Skeletal muscle tissue (tissue), 3 donors: ENCODE measurements at regions not wholly inside any gene's neighbourhood (a gene's known extent, or its start where the extent isn't known, plus 50 kb on each side); places are given as distances from the start of the nearest gene placed in this dataset.

Source experiments
- H3K27ac ChIP-seq: one replicate; pipeline ENCODE4 v1.7.0; 2013; ENCODE audit warnings: mild to moderate bottlenecking, low read depth, low read length, inconsistent platforms
- H3K27me3 ChIP-seq, 3 donors: one replicate each; pipeline ENCODE4 v1.7.0; 2013; ENCODE audit warnings: low read length in 3 of 3; ENCODE audit not compliant: control insufficient read depth in 3 of 3, insufficient read depth in 3 of 3
- H3K36me3 ChIP-seq, 3 donors: one replicate each; pipeline ENCODE4 v1.7.0; 2013; ENCODE audit warnings: low read length in 3 of 3; ENCODE audit not compliant: control insufficient read depth in 3 of 3, insufficient read depth in 3 of 3
- H3K4me1 ChIP-seq, 3 donors: one replicate each; pipeline ENCODE4 v1.7.0; 2013; ENCODE audit warnings: low read length in 3 of 3, mild to moderate bottlenecking in 3 of 3; ENCODE audit not compliant: control insufficient read depth in 3 of 3, insufficient read depth in 3 of 3
- H3K4me3 ChIP-seq, 3 donors: one replicate each; pipeline ENCODE4 v1.7.0; 2013; ENCODE audit warnings: low read length in 3 of 3
- H3K9ac ChIP-seq, 3 donors: one replicate each; pipeline ENCODE4 v1.7.0; 2013; ENCODE audit warnings: low read length in 3 of 3, mild to moderate bottlenecking in 3 of 3, moderate library complexity in 2 of 3, low read depth in 1 of 3
- H3K9me3 ChIP-seq, 3 donors: one replicate each; pipeline ENCODE4 v1.7.0; 2013; ENCODE audit warnings: low read length in 3 of 3; ENCODE audit not compliant: control insufficient read depth in 3 of 3
- donor health status: Osteomylitis.

DNA sequence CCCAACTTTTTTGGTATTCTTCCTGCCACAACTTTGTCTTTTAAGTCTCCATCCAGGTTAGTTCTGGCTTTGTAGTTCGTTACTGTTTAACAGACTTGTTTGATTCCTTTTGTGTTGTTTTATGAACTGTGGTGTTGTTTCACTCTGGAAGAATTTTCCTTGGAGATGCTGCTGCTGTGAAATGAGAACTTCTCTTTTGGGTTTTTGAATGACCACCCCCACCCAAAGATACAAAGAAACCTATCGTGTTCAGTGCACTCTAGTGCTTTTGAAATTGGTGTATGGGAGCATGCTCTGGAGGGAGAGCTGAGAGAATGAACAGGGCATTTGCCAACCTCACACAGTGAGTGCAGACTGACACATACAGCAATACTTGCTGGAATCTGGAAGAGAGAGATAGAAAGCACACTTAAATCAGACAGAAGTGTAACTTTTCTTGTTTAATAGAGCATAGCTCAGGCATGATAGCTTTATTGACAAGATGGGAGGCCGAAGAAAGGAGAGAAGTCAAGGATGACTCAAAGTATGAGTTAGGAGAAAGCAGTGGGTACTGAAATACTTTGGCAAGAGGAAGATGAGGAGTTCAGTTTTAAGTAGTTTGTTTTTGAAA, 293.1 kb downstream of the SOX4 start:
- peaks cover 8 to 20% (median 14%) of the 10 kb centered on the region in 3 donors for H3K4me1 ChIP-seq
- no peaks in the 10 kb centered on the region for H3K27me3 ChIP-seq
- H3K9me3 ChIP-seq: no peaks in the 10 kb centered on the region
- H3K27ac ChIP-seq: no peak overlapping the region
- H3K36me3 ChIP-seq: no peaks in the 10 kb centered on the region
- H3K4me3 ChIP-seq: no peak overlapping the region
- H3K9ac ChIP-seq: no peak overlapping the region

DNA sequence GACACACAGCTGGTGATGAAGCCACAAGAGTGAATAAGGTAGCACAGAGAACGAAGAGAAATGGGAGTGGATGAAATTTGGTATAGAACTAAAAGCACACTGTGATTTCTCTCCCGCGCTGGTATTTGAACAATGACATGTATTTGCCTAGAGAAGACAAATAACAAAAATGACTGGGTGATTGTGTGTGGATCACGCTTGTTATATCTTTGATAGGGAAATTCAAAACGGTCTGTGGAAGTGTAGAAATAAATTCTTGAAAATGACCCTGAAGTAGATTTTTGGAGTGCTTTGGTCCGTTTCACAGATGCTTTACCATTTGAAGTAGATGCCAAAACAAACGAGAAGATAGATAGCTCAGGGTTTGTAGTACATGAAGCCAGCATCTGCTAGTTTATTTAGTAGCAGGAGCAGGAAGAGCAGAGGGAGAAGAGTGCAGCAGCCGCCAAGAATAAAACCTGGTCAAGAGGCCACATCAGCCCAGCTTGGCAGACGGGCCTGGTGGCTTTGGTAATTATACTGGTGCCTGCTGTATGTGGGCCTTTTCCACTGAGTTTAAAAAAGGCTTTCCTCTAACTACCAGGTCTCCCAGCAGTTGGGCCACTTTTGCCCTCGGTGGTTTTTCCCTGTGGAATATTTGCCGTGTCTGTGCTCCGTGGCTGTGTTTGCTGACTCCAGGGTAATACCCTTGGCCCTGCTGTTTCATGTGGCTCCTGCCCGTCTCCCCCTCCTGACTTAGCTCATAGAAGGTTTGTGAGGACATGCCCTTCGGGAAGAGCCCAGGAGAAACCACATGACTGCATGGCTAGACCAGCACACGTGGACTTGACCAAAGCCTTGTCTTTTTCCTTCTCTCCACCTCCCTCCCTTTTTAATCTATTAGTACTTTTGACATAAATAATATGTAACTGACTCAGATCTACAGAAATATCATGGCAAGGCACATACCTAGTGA, 294.0 kb downstream of the SOX4 start:
- Histone ChIP-seq H3K9me3 (no peaks in the 10 kb centered on the region), H3K27me3 (no peaks in the 10 kb centered on the region), H3K4me1 (peaks cover 8 to 20% (median 14%) of the 10 kb centered on the region in 3 donors), H3K9ac (peak overlapping the region in 1 of 3 donors; percentile 27), H3K36me3 (no peaks in the 10 kb centered on the region), H3K27ac (no peak overlapping the region), H3K4me3 (no peak overlapping the region)

DNA sequence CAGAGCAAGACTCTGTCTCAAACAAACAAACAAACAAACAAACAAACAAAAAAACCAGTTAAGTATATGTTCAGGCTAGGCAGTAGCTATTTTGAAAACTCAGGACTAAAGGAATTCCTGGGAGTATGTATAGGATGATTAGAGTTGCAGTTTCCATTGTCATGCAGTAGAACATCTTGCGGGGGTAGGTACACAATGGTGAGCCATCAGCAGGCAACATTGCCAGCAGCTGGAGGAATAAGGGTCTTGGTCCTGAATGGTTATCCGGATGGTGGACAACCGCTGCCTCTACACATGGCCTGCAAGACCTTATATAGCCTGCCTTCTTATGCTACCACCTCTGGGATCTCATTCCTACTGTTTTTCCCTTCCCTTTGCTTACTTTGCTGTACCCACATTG, 297.5 kb downstream of the SOX4 start:
- H3K36me3 ChIP-seq: no peaks in the 10 kb centered on the region
- no peak overlapping the region for H3K27ac ChIP-seq
- peaks cover 5 to 10% (median 6%) of the 10 kb centered on the region in 3 donors for H3K4me1 ChIP-seq
- H3K27me3 ChIP-seq: no peaks in the 10 kb centered on the region
- no peaks in the 10 kb centered on the region for H3K9me3 ChIP-seq
- no peak overlapping the region for H3K4me3 ChIP-seq
- no peak overlapping the region for H3K9ac ChIP-seq

DNA sequence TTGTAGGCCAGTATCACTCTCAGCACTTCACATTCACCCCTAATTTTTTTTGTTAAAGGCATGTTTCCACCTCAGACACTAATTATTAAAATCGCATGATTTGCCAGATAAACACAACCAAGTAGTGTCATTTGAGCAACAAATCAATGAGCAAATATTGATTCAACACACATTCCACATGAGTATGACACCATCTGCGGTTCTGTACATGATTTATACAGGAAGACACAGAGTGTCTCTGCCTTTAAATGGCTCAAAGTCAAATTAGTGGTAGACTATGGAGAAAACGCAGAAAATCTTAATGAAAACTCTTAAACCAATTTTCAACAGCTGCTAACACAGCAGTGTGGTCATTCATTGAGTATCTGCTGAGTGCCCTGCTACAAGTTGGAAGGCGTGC, 300.2 kb downstream of the SOX4 start:
- Histone ChIP-seq H3K27ac (no peak overlapping the region), H3K27me3 (no peaks in the 10 kb centered on the region), H3K9ac (no peak overlapping the region), H3K4me3 (no peak overlapping the region), H3K9me3 (no peaks in the 10 kb centered on the region), H3K4me1 (no peaks in the 10 kb centered on the region), H3K36me3 (no peaks in the 10 kb centered on the region)

DNA sequence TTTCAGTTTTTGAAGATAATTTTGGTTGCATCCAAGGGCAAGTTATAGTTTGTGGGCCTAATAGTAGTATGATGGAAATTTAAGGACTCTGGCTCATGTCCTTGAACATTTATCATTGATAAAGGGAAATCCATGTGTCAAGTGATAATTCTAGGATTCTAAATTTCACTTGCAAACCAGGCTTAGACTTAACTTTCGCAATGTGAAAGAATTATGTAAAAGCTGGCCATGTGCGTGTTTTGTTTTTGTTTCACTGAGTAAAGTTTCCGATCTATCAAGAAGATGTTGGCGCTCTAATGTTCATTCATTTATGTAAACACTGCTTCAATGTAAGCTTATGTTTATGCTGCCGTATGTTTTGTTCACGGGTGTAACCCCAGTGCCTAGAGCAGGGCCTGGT, 302.0 kb downstream of the SOX4 start:
- H3K9ac ChIP-seq: no peak overlapping the region

DNA sequence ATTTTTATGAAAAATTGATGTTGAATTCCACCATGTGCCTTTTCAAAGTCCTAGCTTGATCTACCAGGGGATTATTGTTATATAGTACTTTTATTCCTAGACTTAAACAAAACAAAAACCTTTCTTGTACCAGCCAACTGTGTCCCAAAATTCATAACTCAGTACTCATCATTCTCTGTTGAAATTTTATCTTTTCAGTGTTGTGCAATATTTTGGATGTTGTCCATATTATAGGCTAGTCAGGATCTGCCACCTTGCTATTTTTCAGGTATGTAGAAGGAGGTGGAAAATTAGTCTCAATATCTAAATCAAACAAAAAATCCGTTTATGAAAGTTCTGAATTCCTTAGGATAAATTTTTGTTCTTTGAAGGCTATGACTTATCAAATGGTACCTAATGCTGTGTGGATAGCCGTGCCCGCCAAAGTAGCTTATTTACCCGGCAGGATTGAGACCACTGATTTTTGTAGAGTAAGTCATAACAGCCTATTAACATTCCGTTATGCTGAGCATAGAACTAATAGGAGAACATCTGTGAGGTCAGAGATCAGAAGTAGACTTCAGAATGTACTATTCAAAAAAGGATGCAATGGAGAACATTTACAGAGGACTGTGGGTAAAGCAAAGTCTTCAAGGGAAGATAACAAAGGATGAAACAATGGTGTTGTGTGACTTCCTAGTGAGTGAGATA, 304.7 kb downstream of the SOX4 start:
- Histone ChIP-seq H3K9ac (no peak overlapping the region), H3K36me3 (no peaks in the 10 kb centered on the region), H3K4me3 (no peak overlapping the region), H3K4me1 (no peaks in the 10 kb centered on the region), H3K27ac (no peak overlapping the region), H3K27me3 (no peaks in the 10 kb centered on the region), H3K9me3 (no peaks in the 10 kb centered on the region)

More for the DNA sequence above, 302.0 kb downstream of the SOX4 start:
- no peak overlapping the region for H3K27ac ChIP-seq
- H3K9me3 ChIP-seq: no peaks in the 10 kb centered on the region
- no peaks in the 10 kb centered on the region for H3K36me3 ChIP-seq
- H3K4me3 ChIP-seq: no peak overlapping the region
- no peaks in the 10 kb centered on the region for H3K4me1 ChIP-seq
- H3K27me3 ChIP-seq: no peaks in the 10 kb centered on the region

DNA sequence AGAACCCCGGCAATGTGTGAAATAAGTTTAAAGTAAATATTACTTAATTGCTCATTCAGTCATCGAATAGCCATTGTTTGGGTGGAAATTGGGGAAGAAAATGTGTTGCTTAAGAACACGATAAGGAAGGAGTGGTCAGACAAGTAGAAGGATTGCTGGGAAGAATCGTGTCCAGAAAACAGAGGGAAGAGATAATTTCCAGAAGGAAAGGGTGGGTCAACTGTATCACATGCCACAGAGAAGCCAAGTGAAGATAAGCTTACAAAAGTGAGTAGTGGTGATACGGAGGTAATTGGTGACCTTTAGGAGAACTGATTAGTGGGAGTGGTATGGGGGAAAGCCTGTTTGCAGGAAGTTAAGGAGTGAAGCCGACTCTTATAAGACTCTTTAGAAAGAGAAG, 306.2 kb downstream of the SOX4 start:
- Histone ChIP-seq H3K27me3 (no peaks in the 10 kb centered on the region), H3K4me3 (no peak overlapping the region), H3K36me3 (no peaks in the 10 kb centered on the region), H3K27ac (no peak overlapping the region), H3K9me3 (no peaks in the 10 kb centered on the region), H3K9ac (no peak overlapping the region), H3K4me1 (no peaks in the 10 kb centered on the region)

DNA sequence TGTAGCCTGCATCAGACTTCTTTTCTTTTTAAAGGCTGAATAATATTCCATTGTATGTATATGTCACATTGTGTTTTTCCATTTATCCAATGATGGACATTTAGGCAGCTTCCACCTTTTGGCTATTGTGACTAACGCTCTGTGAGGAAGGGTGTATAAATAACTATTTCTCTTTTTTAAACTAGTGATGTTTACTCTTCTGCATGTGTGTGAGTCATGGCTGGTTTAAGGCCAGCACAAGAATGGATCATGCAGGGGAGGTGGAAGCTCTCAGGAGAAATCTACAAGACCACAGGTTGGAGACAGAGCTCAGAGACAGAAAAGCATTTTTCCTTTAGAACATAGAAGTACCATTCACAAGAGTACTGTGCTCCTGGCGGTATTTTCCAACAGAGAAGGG, 307.2 kb downstream of the SOX4 start:
- no peak overlapping the region for H3K9ac ChIP-seq
- no peaks in the 10 kb centered on the region for H3K9me3 ChIP-seq
- no peaks in the 10 kb centered on the region for H3K27me3 ChIP-seq
- H3K4me3 ChIP-seq: no peak overlapping the region
- H3K36me3 ChIP-seq: no peaks in the 10 kb centered on the region
- no peak overlapping the region for H3K27ac ChIP-seq
- H3K4me1 ChIP-seq: no peaks in the 10 kb centered on the region

DNA sequence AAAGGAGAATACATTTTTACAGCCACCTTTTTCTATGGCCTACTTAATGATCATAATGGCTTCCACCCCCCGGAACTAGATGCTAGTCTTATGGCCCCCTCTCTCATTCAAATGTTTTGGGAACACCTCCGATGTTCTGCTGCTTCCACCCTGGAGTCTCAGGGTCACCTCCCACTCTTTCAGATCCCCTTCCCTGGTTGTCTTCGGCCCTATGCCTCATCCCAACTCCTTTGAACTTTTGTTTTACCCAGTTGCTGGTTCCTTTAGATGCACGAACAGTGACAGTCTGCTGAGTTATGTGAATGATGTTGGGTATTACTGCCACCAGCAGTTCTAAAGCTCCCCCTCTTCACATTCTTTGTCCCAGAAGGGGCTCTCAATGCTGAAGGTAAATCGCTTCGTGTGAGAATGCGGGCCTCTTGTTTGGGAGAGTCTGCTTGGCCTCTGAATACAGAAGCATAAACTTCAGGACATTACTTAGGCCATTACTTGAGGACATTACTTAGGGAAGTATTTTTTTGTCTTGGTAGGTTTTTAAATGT, 309.1 kb downstream of the SOX4 start:
- no peaks in the 10 kb centered on the region for H3K36me3 ChIP-seq
- H3K9ac ChIP-seq: no peak overlapping the region
- H3K4me1 ChIP-seq: no peaks in the 10 kb centered on the region
- no peak overlapping the region for H3K4me3 ChIP-seq
- no peak overlapping the region for H3K27ac ChIP-seq
- no peaks in the 10 kb centered on the region for H3K27me3 ChIP-seq
- no peaks in the 10 kb centered on the region for H3K9me3 ChIP-seq

DNA sequence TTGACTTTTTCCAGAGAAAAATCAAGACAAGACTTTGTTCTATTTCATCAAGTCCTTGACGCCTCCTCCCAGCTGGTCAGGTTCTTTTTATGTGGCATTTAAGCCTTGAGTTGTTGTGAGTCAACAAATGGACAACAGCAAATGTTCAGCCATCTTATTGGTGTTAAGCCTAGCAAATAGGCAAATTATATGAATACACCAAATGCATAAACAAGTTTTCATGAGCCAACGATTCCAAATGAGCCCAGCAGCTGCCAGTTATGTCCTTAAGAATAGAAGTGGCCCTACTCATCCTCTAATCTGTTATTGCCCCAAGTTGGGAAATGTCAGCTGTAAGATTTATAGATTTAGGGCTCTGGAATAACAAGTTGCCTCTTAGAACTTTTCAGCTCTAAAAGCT, 312.0 kb downstream of the SOX4 start:
- Histone ChIP-seq H3K9me3 (no peaks in the 10 kb centered on the region), H3K4me1 (no peaks in the 10 kb centered on the region), H3K36me3 (no peaks in the 10 kb centered on the region), H3K9ac (no peak overlapping the region), H3K4me3 (no peak overlapping the region), H3K27me3 (no peaks in the 10 kb centered on the region), H3K27ac (no peak overlapping the region)
